NCI-H2081 (cell line): ENCODE measurements at regions not wholly inside any gene's neighbourhood (a gene's known extent, or its start where the extent isn't known, plus 50 kb on each side); places are given as distances from the start of the nearest gene placed in this dataset.

Source experiments
- DNase-seq, 2 experiments: peaks; one replicate each; lab custom pipeline; 2025; lab: John Stamatoyannopoulos, UW

DNA sequence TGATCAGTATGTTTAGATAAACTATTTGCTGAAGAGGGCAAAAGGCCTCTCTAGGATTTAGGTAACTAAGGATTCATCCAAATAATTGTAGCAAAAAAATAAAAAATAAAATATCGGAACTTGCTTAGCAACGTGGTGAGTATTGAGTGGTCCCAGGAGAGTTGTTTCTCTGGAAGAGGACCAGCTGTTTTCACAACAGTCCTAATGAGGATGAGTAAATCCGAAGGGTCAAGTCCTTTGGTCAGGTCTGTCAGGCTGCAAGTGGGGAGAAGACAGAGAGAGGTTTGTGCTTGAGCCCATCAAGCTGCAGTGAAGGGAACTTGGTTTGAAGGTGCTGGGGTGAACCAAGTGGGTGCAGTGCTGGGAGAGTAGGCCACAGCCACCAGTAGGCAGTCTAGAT is 539.2 kb downstream of the SLC4A3 start:
- no peak for DNase-seq

GRCh38 chr2:220167956-220168355 is 540.5 kb downstream of the SLC4A3 start:
- no peak for DNase-seq

GRCh38 chr2:220168891-220169546 is 541.6 kb downstream of the SLC4A3 start:
- no peak for DNase-seq

- DNase-seq = no peak
Measured at GRCh38 chr2:220174826-220175225, 547.4 kb downstream of the SLC4A3 start.

- DNase-seq = no peak
Measured at GRCh38 chr2:220175967-220176366, 548.5 kb downstream of the SLC4A3 start.

DNA sequence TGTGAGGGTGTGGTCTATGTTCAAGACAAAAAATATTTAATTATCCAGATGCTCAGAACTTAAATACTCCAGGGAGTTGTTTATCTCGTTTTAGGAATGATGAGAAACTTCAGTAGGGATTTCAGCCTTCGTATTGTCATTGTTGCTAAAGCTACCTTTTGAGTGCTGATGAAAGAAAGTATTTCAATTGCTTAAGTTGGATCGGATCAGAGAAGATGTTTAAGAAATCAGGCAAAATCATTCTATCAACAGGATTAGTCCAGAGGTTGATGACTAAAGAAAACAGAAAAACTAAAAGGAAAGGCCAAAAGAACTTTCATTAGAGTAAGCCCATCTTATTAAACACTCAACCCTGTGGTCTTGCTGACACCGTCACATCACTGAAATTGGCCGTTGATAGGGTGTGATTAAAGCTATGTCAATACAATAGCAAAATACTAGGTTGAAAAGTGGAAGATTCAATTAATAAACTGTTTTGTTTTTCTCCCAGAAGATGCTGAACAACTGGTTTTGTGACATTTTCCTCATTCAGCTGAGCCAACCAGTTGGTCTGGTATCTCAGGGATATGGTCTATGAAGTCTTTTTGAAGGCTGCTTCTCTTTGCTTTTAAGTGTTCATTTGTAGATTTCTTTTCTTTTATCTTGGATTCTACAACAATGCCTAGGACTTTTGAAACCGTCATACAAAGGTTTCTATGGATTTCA is 551.7 kb downstream of the SLC4A3 start:
- no peak for DNase-seq

- no peak for DNase-seq
Measured at GRCh38 chr2:220181165-220181564, 553.7 kb downstream of the SLC4A3 start.

- DNase-seq = no peak
Measured at GRCh38 chr2:220182790-220183189, 555.4 kb downstream of the SLC4A3 start.

GRCh38 chr2:220185766-220186305 is 558.4 kb downstream of the SLC4A3 start:
- no peak for DNase-seq

DNA sequence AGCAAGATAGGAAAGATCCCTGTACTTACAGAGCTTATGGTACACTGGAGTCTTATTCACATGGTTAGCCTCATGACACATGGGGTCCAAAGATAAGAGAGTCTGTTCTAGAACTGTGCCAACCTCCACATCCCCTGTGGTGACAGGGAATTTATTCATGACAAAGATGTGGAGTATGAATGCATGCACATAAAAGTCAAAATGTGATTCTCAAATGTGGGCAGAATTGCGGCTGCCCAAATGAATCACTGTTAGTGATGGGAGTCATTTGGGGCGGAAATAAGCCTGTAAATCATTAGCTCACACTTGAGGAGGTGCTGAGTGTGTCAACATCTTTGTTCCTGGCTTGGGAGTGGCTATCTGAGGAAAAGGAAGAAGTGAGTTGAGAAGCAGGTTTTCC is 560.6 kb downstream of the SLC4A3 start:
- no peak for DNase-seq

DNA sequence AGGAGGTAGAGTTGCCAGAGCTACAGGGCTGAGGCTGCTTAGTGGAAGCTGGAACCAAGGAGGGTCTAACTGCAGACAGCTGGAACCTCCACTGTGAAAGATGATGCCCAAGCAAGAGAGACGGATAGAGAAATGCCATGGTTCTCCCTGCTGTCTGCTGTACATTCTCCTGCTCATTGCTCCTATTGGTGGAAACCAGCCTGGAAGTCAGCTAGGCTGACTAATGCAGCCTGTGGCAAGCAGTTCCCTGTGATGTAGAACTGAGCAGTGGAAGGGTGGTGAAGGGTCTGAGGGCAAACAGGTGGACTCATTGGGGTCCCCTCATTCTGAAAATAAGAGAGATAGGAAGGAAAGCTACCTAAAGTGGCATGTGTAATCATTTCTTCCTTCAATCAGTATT is 563.6 kb downstream of the SLC4A3 start:
- no peak for DNase-seq

DNA sequence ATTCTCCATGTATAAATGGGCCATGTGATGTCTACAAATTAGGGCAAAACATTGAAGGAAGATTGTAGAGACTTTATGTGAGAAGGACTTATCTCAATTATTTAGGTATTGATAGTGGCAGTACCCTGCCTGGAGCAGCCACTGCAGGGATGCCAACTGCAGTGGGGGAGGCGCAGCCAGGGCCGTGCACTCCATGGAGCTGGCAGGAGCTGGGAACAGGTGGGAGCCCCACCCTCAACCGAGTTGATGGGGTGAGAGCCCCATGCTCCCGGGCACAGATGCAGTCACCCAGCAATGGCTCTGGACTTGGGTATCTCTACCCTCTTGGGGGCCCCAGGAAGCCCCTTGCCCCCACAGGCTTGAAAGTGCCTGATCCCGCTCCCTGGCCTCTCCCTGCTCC is 564.3 kb downstream of the SLC4A3 start:
- no peak for DNase-seq

DNA sequence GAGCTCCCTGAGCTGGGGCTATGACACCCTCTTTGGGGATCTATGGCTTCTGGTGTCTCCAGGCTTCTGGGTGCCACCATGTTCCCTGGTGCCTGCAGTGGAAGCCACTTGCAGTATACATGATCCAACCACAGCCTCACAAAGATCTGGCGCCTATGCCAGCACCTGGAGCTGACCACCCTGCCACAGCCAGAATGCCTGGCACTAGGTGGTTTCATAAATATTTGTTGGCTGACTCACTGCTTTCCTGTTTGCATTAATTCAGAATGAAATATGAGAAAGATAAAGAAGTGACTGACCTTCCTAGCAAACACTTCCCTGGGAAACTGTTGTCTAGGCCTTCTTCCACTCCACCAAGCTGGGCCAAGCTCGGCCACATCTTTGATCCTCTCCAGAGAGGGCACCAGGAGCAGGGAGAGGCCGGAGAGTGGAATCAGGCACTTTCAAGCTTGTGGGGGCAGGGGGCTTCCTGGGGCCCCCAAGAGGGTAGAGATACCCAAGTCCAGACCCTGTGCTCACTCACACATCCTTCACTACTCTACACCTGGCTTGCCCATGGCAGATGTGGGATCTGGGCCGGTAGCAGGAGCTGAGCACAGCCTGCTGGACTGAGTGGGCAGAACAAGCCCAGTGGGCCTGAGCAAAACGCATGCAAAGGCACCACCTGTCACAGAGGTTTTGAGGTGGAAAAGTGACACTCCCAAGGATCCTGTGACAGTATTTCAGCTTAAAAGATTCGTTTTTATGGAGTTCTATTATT is 565.7 kb downstream of the SLC4A3 start:
- DNase-seq = no peak

GRCh38 chr2:220194630-220195584 is 567.5 kb downstream of the SLC4A3 start:
- no peak for DNase-seq

DNA sequence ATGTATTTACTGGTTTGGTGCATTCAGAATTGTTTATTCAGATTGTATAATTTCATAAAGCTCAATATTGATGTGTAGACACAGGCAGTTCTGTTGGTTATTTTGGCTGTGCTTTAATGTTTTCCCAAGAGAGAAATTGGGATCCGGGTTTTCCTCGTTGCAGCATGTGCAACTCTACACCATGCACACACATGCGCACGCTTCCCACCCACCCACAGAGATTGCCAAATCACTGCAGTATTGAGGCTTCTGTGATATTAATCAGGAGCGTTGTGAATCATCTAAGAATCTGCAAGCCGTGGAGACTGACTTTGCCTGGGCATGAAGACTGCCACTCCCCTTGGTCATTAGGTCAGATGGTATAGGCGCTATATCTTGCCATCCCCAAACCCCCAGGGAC is 571.5 kb downstream of the SLC4A3 start:
- DNase-seq = peak in 1 of 2 experiments; percentile 30

DNA sequence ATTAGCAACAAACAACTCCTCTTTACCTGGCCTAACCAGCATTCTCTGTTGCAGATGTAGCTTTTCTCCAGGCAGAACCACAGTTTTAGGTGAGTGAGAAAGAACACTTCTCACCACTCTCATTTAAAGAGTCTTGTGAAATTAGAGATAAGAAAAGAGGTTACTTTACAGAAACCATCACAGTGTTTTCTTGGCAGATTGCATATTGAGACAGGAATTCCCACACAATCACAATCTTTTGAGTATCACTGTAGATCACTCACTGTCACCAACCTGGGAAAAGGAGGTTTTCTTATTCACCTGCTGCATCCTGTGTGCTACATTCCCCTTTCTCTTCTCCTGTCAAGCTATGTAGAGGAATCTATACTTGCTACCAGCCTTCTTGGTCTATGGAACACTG is 574.6 kb downstream of the SLC4A3 start:
- DNase-seq = no peak

DNA sequence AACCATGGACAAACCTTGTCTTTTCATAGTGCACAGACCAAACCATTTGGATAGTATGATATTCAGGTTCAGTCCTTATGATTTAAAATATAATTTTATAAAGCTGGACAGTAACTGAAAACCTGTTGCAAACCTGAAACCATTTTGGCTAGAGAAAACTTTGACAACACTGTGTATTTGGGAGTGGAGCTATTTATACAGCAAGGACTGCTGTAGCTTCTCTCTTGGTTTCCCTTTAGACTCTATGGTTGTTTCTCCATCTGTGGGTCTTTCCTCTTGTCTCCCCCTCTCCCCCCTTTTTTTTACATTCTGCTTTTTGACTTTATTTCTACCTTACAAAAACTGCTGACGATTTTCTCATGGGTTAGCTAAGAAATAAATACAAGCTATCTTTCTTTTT is 581.7 kb downstream of the SLC4A3 start:
- no peak for DNase-seq

DNA sequence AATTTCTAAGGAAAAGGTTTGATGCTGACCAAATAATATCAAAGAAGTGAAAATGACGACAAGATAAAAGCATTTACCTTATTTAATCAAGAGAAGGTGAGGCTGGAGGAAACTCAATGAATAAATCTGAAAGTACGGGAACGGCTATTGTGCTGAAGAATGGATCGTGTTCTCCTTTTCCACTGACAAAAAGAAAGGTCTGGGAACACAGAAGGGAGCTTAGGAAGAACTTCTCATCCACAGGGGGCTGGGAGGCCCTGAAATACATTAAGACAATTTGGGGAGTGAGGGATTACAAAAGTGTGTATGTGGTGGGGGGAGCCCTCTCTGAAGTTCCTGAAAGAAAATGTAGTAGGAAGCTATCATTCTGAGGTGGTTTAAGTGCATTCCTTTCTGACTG is 582.3 kb downstream of the SLC4A3 start:
- DNase-seq = no peak

- no peak for DNase-seq
Measured at GRCh38 chr2:220212296-220213080, 585.1 kb downstream of the SLC4A3 start.

GRCh38 chr2:220215785-220216184 is 588.4 kb downstream of the SLC4A3 start:
- no peak for DNase-seq

GRCh38 chr2:220219371-220219770 is 591.9 kb downstream of the SLC4A3 start:
- DNase-seq = peak in 1 of 2 experiments; percentile 9
